Liver (tissue), 8 donors: ENCODE measurements at regions not wholly inside any gene's neighbourhood (a gene's known extent, or its start where the extent isn't known, plus 50 kb on each side); places are given as distances from the start of the nearest gene placed in this dataset.

Experiments used
- DNase-seq: peaks from one replicate; pipeline ENCODE4 v3.0.0-alpha.2; 2017; ENCODE audit warnings: low spot score
- H3K27ac ChIP-seq, 2 donors: one replicate each; pipeline ENCODE4 v1.7.0; 2013; ENCODE audit warnings: inconsistent platforms in 2 of 2, low read length in 2 of 2, control low read depth in 1 of 2, low read depth in 1 of 2, mild to moderate bottlenecking in 1 of 2
- H3K27me3 ChIP-seq, 4 donors: one replicate each; pipeline versions ENCODE4 v1.6.1 to v1.7.0; 2013; ENCODE audit warnings: low read length in 3 of 4, inconsistent platforms in 1 of 4, mild to moderate bottlenecking in 1 of 4, moderate library complexity in 1 of 4; ENCODE audit not compliant: control insufficient read depth in 4 of 4, insufficient read depth in 4 of 4
- H3K36me3 ChIP-seq, 4 donors: one replicate each; pipeline versions ENCODE4 v1.6.1 to v1.7.0; 2013; ENCODE audit warnings: low read length in 3 of 4, mild to moderate bottlenecking in 3 of 4, low read depth in 1 of 4, moderate library complexity in 1 of 4; ENCODE audit not compliant: control insufficient read depth in 4 of 4, insufficient read depth in 3 of 4
- H3K4me1 ChIP-seq, 4 donors: one replicate each; pipeline versions ENCODE4 v1.6.1 to v1.7.0; 2013; ENCODE audit warnings: low read length in 3 of 4, mild to moderate bottlenecking in 3 of 4, moderate library complexity in 1 of 4; ENCODE audit not compliant: control insufficient read depth in 4 of 4, insufficient read depth in 4 of 4
- H3K4me3 ChIP-seq, 3 donors: one replicate each; pipeline versions ENCODE4 v1.6.1 to v1.7.0; 2013; ENCODE audit warnings: low read length in 3 of 3, control low read depth in 1 of 3, low read depth in 1 of 3, mild to moderate bottlenecking in 1 of 3
- H3K9ac ChIP-seq, 2 donors: one replicate each; pipeline ENCODE4 v1.7.0; 2013; ENCODE audit warnings: low read length in 2 of 2, mild to moderate bottlenecking in 2 of 2, moderate library complexity in 2 of 2, control low read depth in 1 of 2, low read depth in 1 of 2
- H3K9me3 ChIP-seq, 4 donors: one replicate each; pipeline versions ENCODE4 v1.6.1 to v1.7.0; 2013; ENCODE audit warnings: low read length in 3 of 4; ENCODE audit not compliant: control insufficient read depth in 4 of 4
- ATF3 ChIP-seq: IDR thresholded peaks from 2 replicates; pipeline ENCODE4 v1.6.1; 2016; ENCODE audit warnings: antibody characterized with exemption
- CTCF ChIP-seq: fragments of 150-350 bp; IDR thresholded peaks from 2 replicates; pipeline ENCODE4 v1.5.1; 2017; ENCODE audit warnings: improper control_type of control experiment, low read depth, low read length; ENCODE audit not compliant: missing input control
- EGR1 ChIP-seq, 2 donors: IDR thresholded peaks; 2 replicates each; pipeline ENCODE4 v1.6.1; 2016 to 2018; ENCODE audit warnings: antibody characterized with exemption in 2 of 2, low read depth in 2 of 2
- FOXA1 ChIP-seq: IDR thresholded peaks from 2 replicates; pipeline ENCODE4 v1.6.1; 2016; ENCODE audit warnings: antibody characterized with exemption
- FOXA2 ChIP-seq: IDR thresholded peaks from 2 replicates; pipeline ENCODE4 v1.6.1; 2016; ENCODE audit warnings: antibody characterized with exemption
- GABPA ChIP-seq, 2 donors: IDR thresholded peaks in 1 of 2; conservative IDR thresholded peaks in 1 of 2; 2 replicates each; pipeline ENCODE4 v1.6.1; 2016; ENCODE audit warnings: antibody characterized with exemption in 2 of 2, mild to moderate bottlenecking in 1 of 2, moderate library complexity in 1 of 2
- HNF4A ChIP-seq, 2 donors: conservative IDR thresholded peaks; 2 replicates each; pipeline ENCODE4 v1.6.1; 2016; ENCODE audit warnings: antibody characterized with exemption in 2 of 2, mild to moderate bottlenecking in 2 of 2
- HNF4G ChIP-seq: IDR thresholded peaks from 2 replicates; pipeline ENCODE4 v1.6.1; 2016; ENCODE audit warnings: antibody characterized with exemption
- JUND ChIP-seq, 2 donors: IDR thresholded peaks; 2 replicates each; pipeline ENCODE4 v1.6.1; 2016; ENCODE audit warnings: antibody characterized with exemption in 2 of 2
- MAX ChIP-seq: IDR thresholded peaks from 2 replicates; pipeline ENCODE4 v1.6.1; 2016; ENCODE audit warnings: antibody characterized with exemption
- NR2F2 ChIP-seq: IDR thresholded peaks from 2 replicates; pipeline ENCODE4 v1.6.1; 2016; ENCODE audit warnings: antibody characterized with exemption
- RAD21 ChIP-seq, 2 donors: IDR thresholded peaks; 2 replicates each; pipeline ENCODE4 v1.6.1; 2016; ENCODE audit warnings: antibody characterized with exemption in 2 of 2, mild to moderate bottlenecking in 2 of 2
- REST ChIP-seq: IDR thresholded peaks from 2 replicates; pipeline ENCODE4 v1.6.1; 2016; ENCODE audit warnings: antibody characterized with exemption, mild to moderate bottlenecking
- RXRA ChIP-seq, 2 donors: IDR thresholded peaks; 2 replicates each; pipeline ENCODE4 v1.6.1; 2017 to 2018; ENCODE audit warnings: antibody characterized with exemption in 2 of 2, mild to moderate bottlenecking in 1 of 2
- SP1 ChIP-seq: IDR thresholded peaks from 2 replicates; pipeline ENCODE4 v1.6.1; 2018; ENCODE audit warnings: antibody characterized with exemption, mild to moderate bottlenecking
- TAF1 ChIP-seq: conservative IDR thresholded peaks from 2 replicates; pipeline ENCODE4 v1.6.1; 2016; ENCODE audit warnings: antibody characterized with exemption, mild to moderate bottlenecking
- YY1 ChIP-seq: IDR thresholded peaks from 2 replicates; pipeline ENCODE4 v1.6.1; 2016; ENCODE audit warnings: antibody characterized with exemption, mild to moderate bottlenecking
- WGBS: extraction: QIAGEN DNeasy Blood & Tissue Kit; methylation state at CpG from one replicate; pipeline ENCODE4 v1.1.7; 2013; 5-methylcytosine and 5-hydroxymethylcytosine counted together
- TF ChIP-seq, protein P1 (sequence below): IDR thresholded peaks from 2 replicates; pipeline ENCODE4 v1.6.1; 2016; ENCODE audit warnings: antibody characterized with exemption
- donor health status: healthy.
- donor health status: healthy.
- donor health status: healthy.
- donor health status: healthy.
- donor health status: healthy.

DNA sequence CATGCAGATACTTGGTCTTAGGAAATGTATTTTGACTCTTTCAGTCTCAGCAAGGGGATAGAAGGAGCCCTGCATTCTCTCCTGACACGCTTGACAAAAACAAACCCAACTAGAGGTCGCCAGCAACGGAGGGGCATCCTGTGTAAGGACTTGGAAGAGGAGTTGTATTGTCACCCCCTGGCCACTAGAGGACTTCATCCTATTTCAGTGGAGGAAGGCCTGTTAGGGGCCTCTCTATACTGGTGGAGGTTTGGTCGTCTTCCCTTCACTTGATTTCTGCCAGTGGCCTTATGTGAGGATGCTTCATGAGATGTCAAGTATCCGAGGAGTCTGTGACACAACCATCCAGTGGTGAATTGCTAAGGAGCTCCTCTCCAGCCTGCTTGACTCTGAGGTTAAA, 122.8 kb upstream of the STC2 start:
- Histone ChIP-seq H3K27ac (no peak overlapping the region), H3K9ac (no peak overlapping the region), H3K36me3 (no peaks in the 10 kb centered on the region), H3K4me3 (no peak overlapping the region), H3K27me3 (no peaks in the 10 kb centered on the region), H3K9me3 (no peaks in the 10 kb centered on the region), H3K4me1 (peaks cover 2 to 12% (median 5%) of the 10 kb centered on the region in 4 donors)
- TF ChIP-seq EGR1 (IDR thresholded peaks at IDR 0.05; ENCODE audit: low read depth in 2 of 2) (no peak), ATF3 (no peak), MAX (no peak), NR2F2 (no peak), FOXA2 (no peak), CTCF (peak; percentile 30), SP1 (no peak), GABPA (IDR thresholded peaks at IDR 0.05 in 1 of 2, conservative IDR thresholded peaks at IDR 0.05 in 1 of 2) (no peak), RXRA (IDR thresholded peaks at IDR 0.05) (no peak), TAF1 (no peak), YY1 (no peak), HNF4A (conservative IDR thresholded peaks at IDR 0.05) (no peak), RAD21 (IDR thresholded peaks at IDR 0.05) (peak in 1 of 2 donors; percentile 31), FOXA1 (no peak), JUND (IDR thresholded peaks at IDR 0.05) (no peak)
- WGBS, result 75% methylated on average over 5 of the region's 5 CpGs
- DNase-seq, result no peak

DNA sequence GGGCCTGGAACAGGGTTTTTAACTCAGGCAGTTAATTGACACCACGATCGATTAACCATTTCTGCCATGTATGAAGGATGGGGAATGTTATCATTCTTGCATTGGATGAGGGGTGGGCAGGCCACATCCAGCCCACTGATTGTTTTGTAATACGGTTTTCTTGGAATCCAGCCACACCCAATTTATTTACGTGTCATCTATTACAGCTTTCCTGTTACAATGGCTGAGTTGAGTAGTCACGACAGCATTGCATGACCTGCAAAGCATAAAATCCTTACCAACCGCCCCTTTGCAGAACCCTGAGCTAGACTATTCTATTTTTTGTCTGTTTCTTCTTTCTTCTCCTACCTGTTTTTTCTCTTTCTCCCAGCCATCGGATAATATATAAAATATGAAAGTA, 122.0 kb upstream of the STC2 start:
- TF ChIP-seq, protein P1, sequence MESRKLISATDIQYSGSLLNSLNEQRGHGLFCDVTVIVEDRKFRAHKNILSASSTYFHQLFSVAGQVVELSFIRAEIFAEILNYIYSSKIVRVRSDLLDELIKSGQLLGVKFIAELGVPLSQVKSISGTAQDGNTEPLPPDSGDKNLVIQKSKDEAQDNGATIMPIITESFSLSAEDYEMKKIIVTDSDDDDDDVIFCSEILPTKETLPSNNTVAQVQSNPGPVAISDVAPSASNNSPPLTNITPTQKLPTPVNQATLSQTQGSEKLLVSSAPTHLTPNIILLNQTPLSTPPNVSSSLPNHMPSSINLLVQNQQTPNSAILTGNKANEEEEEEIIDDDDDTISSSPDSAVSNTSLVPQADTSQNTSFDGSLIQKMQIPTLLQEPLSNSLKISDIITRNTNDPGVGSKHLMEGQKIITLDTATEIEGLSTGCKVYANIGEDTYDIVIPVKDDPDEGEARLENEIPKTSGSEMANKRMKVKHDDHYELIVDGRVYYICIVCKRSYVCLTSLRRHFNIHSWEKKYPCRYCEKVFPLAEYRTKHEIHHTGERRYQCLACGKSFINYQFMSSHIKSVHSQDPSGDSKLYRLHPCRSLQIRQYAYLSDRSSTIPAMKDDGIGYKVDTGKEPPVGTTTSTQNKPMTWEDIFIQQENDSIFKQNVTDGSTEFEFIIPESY, result no peak
- TF ChIP-seq HNF4G (no peak), JUND (IDR thresholded peaks at IDR 0.05) (no peak), NR2F2 (no peak), REST (no peak), ATF3 (no peak), FOXA2 (no peak), EGR1 (IDR thresholded peaks at IDR 0.05; ENCODE audit: low read depth in 2 of 2) (no peak), CTCF (no peak)
- no peak overlapping the region for H3K9ac ChIP-seq
- WGBS, result 84% methylated on average over 7 of the region's 7 CpGs
- DNase-seq, result no peak
- no peak overlapping the region for H3K27ac ChIP-seq
- H3K9me3 ChIP-seq, result no peaks in the 10 kb centered on the region
- no peaks in the 10 kb centered on the region for H3K27me3 ChIP-seq
- no peaks in the 10 kb centered on the region for H3K36me3 ChIP-seq
- H3K4me3 ChIP-seq, result no peak overlapping the region
- H3K4me1 ChIP-seq, result peaks cover 2 to 12% (median 5%) of the 10 kb centered on the region in 4 donors
